Right atrium auricular region (tissue), 2 donors: ENCODE measurements at regions not wholly inside any gene's neighbourhood (a gene's known extent, or its start where the extent isn't known, plus 50 kb on each side); places are given as distances from the start of the nearest gene placed in this dataset.

Experiments used
- DNase-seq: peaks from one replicate; pipeline ENCODE4 v3.0.0-alpha.2; 2019; ENCODE audit warnings: low spot score
- H3K27ac ChIP-seq, 2 donors: fragments of 200-600 bp; sonication (generic); 1 replicate in 1 of 2; 2 replicates in 1 of 2; pipeline ENCODE4 v1.5.1; 2016 to 2019
- H3K27me3 ChIP-seq, 2 donors: fragments of 200-600 bp; sonication (generic); one replicate each; pipeline versions ENCODE4 v1.5.1 to v1.6.0; 2017 to 2019
- H3K36me3 ChIP-seq: fragments of 200-600 bp; sonication (generic); one replicate; pipeline ENCODE4 v1.5.1; 2016
- H3K4me1 ChIP-seq, 2 donors: fragments of 200-600 bp; sonication (generic); one replicate each; pipeline versions ENCODE4 v1.5.1 to v1.6.0; 2017 to 2019
- H3K4me3 ChIP-seq, 2 donors: fragments of 200-600 bp; sonication (generic); 1 replicate in 1 of 2; 2 replicates in 1 of 2; pipeline ENCODE4 v1.5.1; 2017 to 2019; ENCODE audit warnings: mild to moderate bottlenecking in 1 of 2, moderate library complexity in 1 of 2
- H3K9me3 ChIP-seq, 2 donors: fragments of 200-600 bp; sonication (generic); one replicate each; pipeline ENCODE4 v1.5.1; 2019
- CTCF ChIP-seq, 2 donors: fragments of 200-600 bp; sonication (generic); IDR thresholded peaks; one replicate each; pipeline ENCODE4 v1.5.1; 2019; ENCODE audit warnings: antibody characterized with exemption in 2 of 2

GRCh38 chr5:110321117-110321516 is 405.4 kb downstream of the TMEM232 start:
- Histone ChIP-seq H3K27ac (no peak overlapping the region), H3K9me3 (no peaks in the 10 kb centered on the region), H3K4me3 (no peak overlapping the region), H3K4me1 (no peaks in the 10 kb centered on the region), H3K36me3 (no peaks in the 10 kb centered on the region), H3K27me3 (no peaks in the 10 kb centered on the region)
- no peak for TF ChIP-seq CTCF (IDR thresholded peaks at IDR 0.05)
- no peak for DNase-seq

- DNase-seq: no peak
- Histone ChIP-seq H3K27me3 (no peaks in the 10 kb centered on the region), H3K36me3 (no peaks in the 10 kb centered on the region), H3K9me3 (no peaks in the 10 kb centered on the region), H3K27ac (no peak overlapping the region), H3K4me1 (no peaks in the 10 kb centered on the region), H3K4me3 (no peak overlapping the region)
- no peak for TF ChIP-seq CTCF (IDR thresholded peaks at IDR 0.05)
Observed at GRCh38 chr5:110323357-110323756, 403.1 kb downstream of the TMEM232 start.

- no peak overlapping the region for H3K4me3 ChIP-seq
- no peak for TF ChIP-seq CTCF (IDR thresholded peaks at IDR 0.05)
Observed at GRCh38 chr5:110323832-110324231, 402.6 kb downstream of the TMEM232 start.

GRCh38 chr5:110324876-110325275 is 401.6 kb downstream of the TMEM232 start:
- DNase-seq: no peak
- Histone ChIP-seq H3K4me3 (no peak overlapping the region), H3K27me3 (no peaks in the 10 kb centered on the region), H3K9me3 (no peaks in the 10 kb centered on the region), H3K27ac (no peak overlapping the region), H3K4me1 (no peaks in the 10 kb centered on the region), H3K36me3 (no peaks in the 10 kb centered on the region)
- TF ChIP-seq CTCF (IDR thresholded peaks at IDR 0.05): no peak

More at GRCh38 chr5:110323832-110324231, 402.6 kb downstream of the TMEM232 start:
- no peaks in the 10 kb centered on the region for H3K27me3 ChIP-seq
- H3K36me3 ChIP-seq: no peaks in the 10 kb centered on the region
- no peaks in the 10 kb centered on the region for H3K4me1 ChIP-seq
- no peak overlapping the region for H3K27ac ChIP-seq
- no peaks in the 10 kb centered on the region for H3K9me3 ChIP-seq
- no peak for DNase-seq

GRCh38 chr5:110329955-110330525 is 396.4 kb downstream of the TMEM232 start:
- Histone ChIP-seq H3K9me3 (no peaks in the 10 kb centered on the region), H3K27ac (no peak overlapping the region)
- DNase-seq: no peak

More at GRCh38 chr5:110329955-110330525, 396.4 kb downstream of the TMEM232 start:
- no peak overlapping the region for H3K4me3 ChIP-seq
- H3K36me3 ChIP-seq: no peaks in the 10 kb centered on the region
- no peak for TF ChIP-seq CTCF (IDR thresholded peaks at IDR 0.05)
- H3K4me1 ChIP-seq: no peaks in the 10 kb centered on the region
- H3K27me3 ChIP-seq: no peaks in the 10 kb centered on the region
